NT2/D1 (cell line): ENCODE measurements at regions not wholly inside any gene's neighbourhood (a gene's known extent, or its start where the extent isn't known, plus 50 kb on each side); places are given as distances from the start of the nearest gene placed in this dataset.
"Not testable (repeated sequence)": the region's sequence is repeated elsewhere in the genome, so short reads cannot be mapped to it uniquely, and the experiment has no call there.

Experiments
- DNase-seq: peaks from one replicate; pipeline ENCODE4 v3.0.0-alpha.2; 2011; ENCODE audit warnings: low read depth, low spot score
- H3K27me3 ChIP-seq: 2 replicates; pipeline ENCODE4 v1.6.0; 2011; ENCODE audit warnings: mild to moderate bottlenecking; ENCODE audit not compliant: insufficient read length, insufficient read depth
- H3K36me3 ChIP-seq: 2 replicates; pipeline ENCODE4 v1.6.1; 2011; ENCODE audit warnings: mild to moderate bottlenecking, low read length, mixed read lengths; ENCODE audit not compliant: insufficient read depth, insufficient read length
- H3K4me1 ChIP-seq: 2 replicates; pipeline ENCODE4 v1.5.1; 2011; ENCODE audit not compliant: insufficient read depth, insufficient read length
- H3K4me3 ChIP-seq: 2 replicates; pipeline ENCODE4 v1.5.1; 2011; ENCODE audit warnings: low read depth; ENCODE audit not compliant: insufficient read length
- H3K9ac ChIP-seq: 2 replicates; pipeline ENCODE4 v1.6.0; 2011; ENCODE audit warnings: low read depth; ENCODE audit not compliant: insufficient read length
- H3K9me3 ChIP-seq: 2 replicates; pipeline ENCODE4 v1.5.1; 2011; ENCODE audit warnings: mild to moderate bottlenecking, low read length; ENCODE audit not compliant: insufficient read depth
- SUZ12 ChIP-seq: IDR thresholded peaks from 2 replicates; pipeline ENCODE4 v1.6.1; 2011; ENCODE audit not compliant: insufficient read length, insufficient read depth; ENCODE audit errors: extremely low read depth
- YY1 ChIP-seq: IDR thresholded peaks from 2 replicates; pipeline ENCODE4 v1.6.1; 2011; ENCODE audit not compliant: insufficient read length, insufficient read depth
- ZNF274 ChIP-seq: IDR thresholded peaks from 2 replicates; pipeline ENCODE4 v1.6.1; 2011; ENCODE audit warnings: mild to moderate bottlenecking, low read depth, low read length

DNA sequence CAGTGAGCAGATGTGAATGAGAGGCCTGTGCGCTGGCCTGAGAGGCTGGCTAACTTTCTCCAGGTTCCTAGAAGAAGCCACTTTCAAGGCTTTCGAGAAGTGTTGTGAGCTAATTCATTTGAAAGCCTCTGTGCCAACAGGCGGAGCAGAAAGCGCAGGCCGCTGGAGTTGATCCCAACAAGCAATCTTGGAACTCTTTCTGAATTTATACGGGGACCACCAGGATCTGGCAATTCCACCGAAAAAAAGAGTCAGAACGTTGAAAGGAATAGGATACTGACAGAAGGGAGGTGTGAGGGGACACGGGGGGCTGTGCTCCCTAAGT, 71.3 kb upstream of the METRNL start:
- H3K9me3 ChIP-seq, result peaks cover 6% of the 10 kb centered on the region; the same call in 1 of the 2 replicates
- H3K9ac ChIP-seq, result peak overlapping the region; percentile 42
- H3K27me3 ChIP-seq, result no peaks in the 10 kb centered on the region
- H3K4me3 ChIP-seq, result no peak overlapping the region
- DNase-seq, result no peak
- H3K36me3 ChIP-seq, result peaks cover 23% of the 10 kb centered on the region
- TF ChIP-seq ZNF274, result no peak
- no peak for TF ChIP-seq SUZ12
- H3K4me1 ChIP-seq, result peaks cover 25% of the 10 kb centered on the region

DNA sequence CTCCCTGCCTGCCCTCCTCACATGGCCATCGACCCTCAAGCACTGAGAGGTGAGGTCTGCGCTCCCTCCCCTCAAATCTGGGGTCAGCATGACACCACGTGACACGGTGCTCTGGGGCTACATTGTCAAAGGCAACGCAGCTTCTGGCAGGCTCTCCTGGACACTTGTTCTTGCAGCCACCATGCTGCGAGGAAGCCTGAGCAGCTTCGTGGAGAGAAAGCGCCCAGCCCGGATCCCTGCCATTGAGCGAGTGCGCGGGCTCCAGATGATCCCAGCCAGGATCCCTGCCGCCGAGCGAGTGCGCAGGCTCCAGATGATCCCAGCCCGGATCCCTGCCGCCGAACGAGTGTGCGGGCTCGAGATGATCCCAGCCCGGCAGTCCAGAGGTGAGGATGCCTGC, 70.9 kb upstream of the METRNL start:
- no peak for DNase-seq
- TF ChIP-seq ZNF274 (no peak), YY1 (no peak), SUZ12 (no peak)
- H3K9ac ChIP-seq, result no peak overlapping the region
- H3K4me1 ChIP-seq, result peaks cover 26% of the 10 kb centered on the region
- peaks cover 23% of the 10 kb centered on the region for H3K36me3 ChIP-seq
- no peak overlapping the region for H3K4me3 ChIP-seq
- no peaks in the 10 kb centered on the region for H3K27me3 ChIP-seq
- H3K9me3 ChIP-seq, result peaks cover 6% of the 10 kb centered on the region; the same call in 1 of the 2 replicates

GRCh38 chr17:83009414-83010205, 69.8 kb upstream of the METRNL start:
- no peaks in the 10 kb centered on the region for H3K27me3 ChIP-seq

GRCh38 chr17:83010206-83011200, 68.9 kb upstream of the METRNL start:
- Histone ChIP-seq H3K4me3 (no peak overlapping the region), H3K9ac (peak overlapping the region; percentile 71), H3K4me1 (peaks cover 30% of the 10 kb centered on the region), H3K36me3 (peaks cover 14% of the 10 kb centered on the region), H3K9me3 (no peaks in the 10 kb centered on the region), H3K27me3 (no peaks in the 10 kb centered on the region)
- DNase-seq, result no peak
- TF ChIP-seq SUZ12, result no peak
- no peak for TF ChIP-seq ZNF274
- no peak for TF ChIP-seq YY1

More at GRCh38 chr17:83009414-83010205, 69.8 kb upstream of the METRNL start:
- Histone ChIP-seq H3K9me3 (peaks cover 6% of the 10 kb centered on the region; the same call in 1 of the 2 replicates), H3K4me1 (peaks cover 29% of the 10 kb centered on the region), H3K36me3 (peaks cover 23% of the 10 kb centered on the region), H3K4me3 (no peak overlapping the region), H3K9ac (peak overlapping the region; percentile 50)
- TF ChIP-seq ZNF274, result no peak
- no peak for TF ChIP-seq SUZ12
- TF ChIP-seq YY1, result no peak
- no peak for DNase-seq

- H3K36me3 ChIP-seq, H3K27me3 ChIP-seq, H3K9me3 ChIP-seq, H3K4me3 ChIP-seq, DNase-seq, H3K9ac ChIP-seq: not testable (repeated sequence)
- H3K4me1 ChIP-seq, result peaks cover 26% of the 10 kb centered on the region
Observed at GRCh38 chr17:83011676-83012075, 67.7 kb upstream of the METRNL start.

GRCh38 chr17:83012200-83012785, 67.1 kb upstream of the METRNL start:
- no peak for TF ChIP-seq YY1
- TF ChIP-seq SUZ12, result no peak
- TF ChIP-seq ZNF274, result no peak

More at GRCh38 chr17:83012200-83012785, 67.1 kb upstream of the METRNL start:
- Histone ChIP-seq H3K4me3 (no peak overlapping the region), H3K27me3 (no peaks in the 10 kb centered on the region), H3K9ac (no peak overlapping the region), H3K9me3 (no peaks in the 10 kb centered on the region), H3K4me1 (peaks cover 26% of the 10 kb centered on the region), H3K36me3 (no peaks in the 10 kb centered on the region)
- DNase-seq, result no peak
